ENCODE measurements at regions not wholly inside any gene's neighbourhood (a gene's known extent, or its start where the extent isn't known, plus 50 kb on each side); places are given as distances from the start of the nearest gene placed in this dataset.
A peak's percentile ranks its signal among the peaks of the same experiment; 100 is the strongest.

DNA sequence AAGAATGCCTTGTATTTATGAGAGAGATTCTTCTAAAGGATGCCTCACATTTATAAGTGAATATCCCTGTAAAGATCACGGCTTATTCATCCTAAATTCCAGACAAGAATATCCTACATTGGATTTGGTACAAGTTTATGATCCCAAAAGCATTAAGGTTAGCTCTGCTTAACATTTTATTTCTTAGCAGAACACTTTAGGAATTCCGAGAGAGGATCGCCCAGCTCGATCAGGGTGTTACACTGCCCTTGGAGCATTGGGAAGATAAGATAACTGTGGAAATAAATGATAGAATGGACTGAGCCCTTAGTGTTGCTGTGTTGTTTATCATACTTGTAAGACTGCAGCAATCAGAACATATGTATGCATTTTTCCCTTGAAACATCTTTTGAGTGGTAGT, 223.0 kb upstream of the CDIN1 start:
- H4K20me1 ChIP-seq (ENCODE audit: control insufficient read depth, extremely low read depth, insufficient read depth, low read length) = no peaks in the 10 kb centered on the region
- no peak overlapping the region for H3K4me3 ChIP-seq (replicated peaks in 1 of 4; ENCODE audit: control extremely low read depth in 1 of 4, insufficient read depth in 1 of 4, low read depth in 3 of 4, low read length in 4 of 4)
- no peak overlapping the region for H3K4me2 ChIP-seq (ENCODE audit: extremely low read depth, insufficient read depth, low read length)
- H2AFZ ChIP-seq (ENCODE audit: low read length) = peak overlapping the region; percentile 54
- no peak overlapping the region for H3K9ac ChIP-seq (ENCODE audit: insufficient read depth, low read length)
- H3K9me3 ChIP-seq (ENCODE audit: control insufficient read depth, insufficient read depth, low read depth, low read length) = no peaks in the 10 kb centered on the region
- DNase-seq (ENCODE audit: low read depth in 2 of 2) = no peak
- peaks cover 21% of the 10 kb centered on the region for H3K4me1 ChIP-seq (ENCODE audit: control insufficient read depth, extremely low read depth, insufficient read depth, low read length)
- H3K79me2 ChIP-seq (ENCODE audit: control insufficient read depth, insufficient read depth, low read length) = no peaks in the 10 kb centered on the region
- H3K27me3 ChIP-seq (ENCODE audit: control insufficient read depth, insufficient read depth, low read length) = no peaks in the 10 kb centered on the region
- H3K27ac ChIP-seq (ENCODE audit: insufficient read depth, low read length) = peak overlapping the region; percentile 81
- no peak for TF ChIP-seq EZH2 (IDR thresholded peaks at IDR 0.05; ENCODE audit: low read length, missing control alignments)
- TF ChIP-seq, protein P1, sequence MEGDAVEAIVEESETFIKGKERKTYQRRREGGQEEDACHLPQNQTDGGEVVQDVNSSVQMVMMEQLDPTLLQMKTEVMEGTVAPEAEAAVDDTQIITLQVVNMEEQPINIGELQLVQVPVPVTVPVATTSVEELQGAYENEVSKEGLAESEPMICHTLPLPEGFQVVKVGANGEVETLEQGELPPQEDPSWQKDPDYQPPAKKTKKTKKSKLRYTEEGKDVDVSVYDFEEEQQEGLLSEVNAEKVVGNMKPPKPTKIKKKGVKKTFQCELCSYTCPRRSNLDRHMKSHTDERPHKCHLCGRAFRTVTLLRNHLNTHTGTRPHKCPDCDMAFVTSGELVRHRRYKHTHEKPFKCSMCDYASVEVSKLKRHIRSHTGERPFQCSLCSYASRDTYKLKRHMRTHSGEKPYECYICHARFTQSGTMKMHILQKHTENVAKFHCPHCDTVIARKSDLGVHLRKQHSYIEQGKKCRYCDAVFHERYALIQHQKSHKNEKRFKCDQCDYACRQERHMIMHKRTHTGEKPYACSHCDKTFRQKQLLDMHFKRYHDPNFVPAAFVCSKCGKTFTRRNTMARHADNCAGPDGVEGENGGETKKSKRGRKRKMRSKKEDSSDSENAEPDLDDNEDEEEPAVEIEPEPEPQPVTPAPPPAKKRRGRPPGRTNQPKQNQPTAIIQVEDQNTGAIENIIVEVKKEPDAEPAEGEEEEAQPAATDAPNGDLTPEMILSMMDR (conservative IDR thresholded peaks at IDR 0.05 in 1 of 2, IDR thresholded peaks at IDR 0.05 in 1 of 2; ENCODE audit: low read depth in 1 of 2, low read length in 2 of 2) = no peak
- no peaks in the 10 kb centered on the region for H3K36me3 ChIP-seq (ENCODE audit: control insufficient read depth, insufficient read depth, low read length)

DNA sequence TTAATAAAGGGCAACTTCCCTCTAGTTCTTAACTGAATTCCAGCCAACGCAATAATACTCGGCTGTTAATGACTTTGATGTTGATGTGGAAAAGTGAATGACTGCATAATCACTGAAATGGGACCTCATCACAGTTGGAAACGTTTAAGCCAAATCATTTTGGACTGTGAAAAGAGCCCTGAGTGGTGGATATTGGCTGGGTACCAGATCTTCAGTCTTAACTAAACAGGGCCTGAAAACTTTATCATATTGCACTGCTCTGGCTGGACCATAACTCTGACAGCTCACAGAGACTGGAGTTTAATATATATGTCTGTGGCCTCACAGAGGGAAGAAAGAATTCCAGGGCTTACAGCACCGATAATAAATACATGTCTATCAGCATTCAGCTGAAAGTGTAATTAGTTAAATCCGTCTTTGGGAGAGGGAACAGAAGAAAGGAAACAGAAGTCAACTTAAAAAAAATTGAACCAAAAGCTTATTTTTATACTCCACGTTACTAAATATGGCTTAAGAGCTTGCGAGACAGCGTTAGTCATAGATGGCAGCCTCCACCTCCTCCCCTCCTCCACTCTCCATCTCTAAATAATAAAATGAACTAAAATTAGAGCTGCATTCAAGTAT, 222.3 kb upstream of the CDIN1 start:
- H3K9ac ChIP-seq (ENCODE audit: insufficient read depth, low read length) = no peak overlapping the region
- peaks cover 22% of the 10 kb centered on the region for H3K4me1 ChIP-seq (ENCODE audit: control insufficient read depth, extremely low read depth, insufficient read depth, low read length)
- H3K9me3 ChIP-seq (ENCODE audit: control insufficient read depth, insufficient read depth, low read depth, low read length) = no peaks in the 10 kb centered on the region
- no peaks in the 10 kb centered on the region for H3K36me3 ChIP-seq (ENCODE audit: control insufficient read depth, insufficient read depth, low read length)
- peak overlapping the region; percentile 77 for H3K4me2 ChIP-seq (ENCODE audit: extremely low read depth, insufficient read depth, low read length)
- H3K27me3 ChIP-seq (ENCODE audit: control insufficient read depth, insufficient read depth, low read length) = no peaks in the 10 kb centered on the region
- peak overlapping the region; percentile 81 for H3K27ac ChIP-seq (ENCODE audit: insufficient read depth, low read length)
- H2AFZ ChIP-seq (ENCODE audit: low read length) = peak overlapping the region; percentile 54
- H3K4me3 ChIP-seq (replicated peaks in 1 of 4; ENCODE audit: control extremely low read depth in 1 of 4, insufficient read depth in 1 of 4, low read depth in 3 of 4, low read length in 4 of 4) = peak overlapping the region in 1 of 4 experiments; percentile 13
- TF ChIP-seq, protein P1 (conservative IDR thresholded peaks at IDR 0.05 in 1 of 2, IDR thresholded peaks at IDR 0.05 in 1 of 2; ENCODE audit: low read depth in 1 of 2, low read length in 2 of 2) = no peak
- TF ChIP-seq EZH2 (IDR thresholded peaks at IDR 0.05; ENCODE audit: low read length, missing control alignments) = no peak
- peak; percentile 90 to 98 for DNase-seq (ENCODE audit: low read depth in 2 of 2)
- no peaks in the 10 kb centered on the region for H4K20me1 ChIP-seq (ENCODE audit: control insufficient read depth, extremely low read depth, insufficient read depth, low read length)
- no peaks in the 10 kb centered on the region for H3K79me2 ChIP-seq (ENCODE audit: control insufficient read depth, insufficient read depth, low read length)

DNA sequence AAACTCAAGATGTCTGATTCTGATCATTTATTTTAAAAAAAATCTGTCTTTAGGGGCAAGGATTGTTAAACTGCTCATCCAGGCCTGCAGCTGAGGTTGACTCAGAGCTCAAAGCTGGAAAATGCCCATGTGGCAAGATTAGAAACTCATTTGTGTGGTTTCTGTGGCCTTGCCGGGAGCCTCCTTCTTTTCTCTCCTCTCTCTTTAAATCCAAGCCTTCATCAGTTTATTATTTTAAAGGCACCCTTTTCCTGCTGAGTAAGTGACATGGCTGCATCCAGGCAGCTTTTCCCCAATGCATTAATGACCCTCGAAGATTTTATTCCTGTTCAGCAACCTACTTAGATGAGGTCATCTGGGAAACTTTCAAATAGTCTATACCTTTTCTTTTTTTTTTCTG, 221.3 kb upstream of the CDIN1 start:
- Histone ChIP-seq H2AFZ (ENCODE audit: low read length) (no peak overlapping the region), H3K27me3 (ENCODE audit: control insufficient read depth, insufficient read depth, low read length) (no peaks in the 10 kb centered on the region), H3K36me3 (ENCODE audit: control insufficient read depth, insufficient read depth, low read length) (no peaks in the 10 kb centered on the region), H4K20me1 (ENCODE audit: control insufficient read depth, extremely low read depth, insufficient read depth, low read length) (no peaks in the 10 kb centered on the region), H3K4me2 (ENCODE audit: extremely low read depth, insufficient read depth, low read length) (peak overlapping the region; percentile 54), H3K9me3 (ENCODE audit: control insufficient read depth, insufficient read depth, low read depth, low read length) (no peaks in the 10 kb centered on the region), H3K4me1 (ENCODE audit: control insufficient read depth, extremely low read depth, insufficient read depth, low read length) (peaks cover 23% of the 10 kb centered on the region), H3K9ac (ENCODE audit: insufficient read depth, low read length) (no peak overlapping the region), H3K4me3 (replicated peaks in 1 of 4; ENCODE audit: control extremely low read depth in 1 of 4, insufficient read depth in 1 of 4, low read depth in 3 of 4, low read length in 4 of 4) (no peak overlapping the region), H3K79me2 (ENCODE audit: control insufficient read depth, insufficient read depth, low read length) (no peaks in the 10 kb centered on the region), H3K27ac (ENCODE audit: insufficient read depth, low read length) (peak overlapping the region; percentile 81)
- TF ChIP-seq EZH2 (IDR thresholded peaks at IDR 0.05; ENCODE audit: low read length, missing control alignments) = no peak
- TF ChIP-seq, protein P1 (conservative IDR thresholded peaks at IDR 0.05 in 1 of 2, IDR thresholded peaks at IDR 0.05 in 1 of 2; ENCODE audit: low read depth in 1 of 2, low read length in 2 of 2) = no peak
- DNase-seq (ENCODE audit: low read depth in 2 of 2) = peak; percentile 88 to 97
